Endothelial cell of umbilical vein (primary cell): ENCODE measurements at regions not wholly inside any gene's neighbourhood (a gene's known extent, or its start where the extent isn't known, plus 50 kb on each side); places are given as distances from the start of the nearest gene placed in this dataset.

Experiments
- EZH2 ChIP-seq: IDR thresholded peaks from 2 replicates; pipeline ENCODE4 v1.6.1; 2012; ENCODE audit warnings: borderline replicate concordance, low read depth, mild to moderate bottlenecking, moderate library complexity, low read length, inconsistent platforms; ENCODE audit not compliant: severe bottlenecking
- JUN ChIP-seq: IDR thresholded peaks from 2 replicates; pipeline ENCODE4 v1.6.1; 2011; ENCODE audit warnings: borderline replicate concordance, low read depth; ENCODE audit not compliant: insufficient read length, insufficient read depth
- MYC ChIP-seq: IDR thresholded peaks from one replicate; pipeline ENCODE4 v1.6.1; 2011; ENCODE audit warnings: mild to moderate bottlenecking, low read depth, low read length
- POLR2A ChIP-seq: IDR thresholded peaks from 2 replicates; pipeline ENCODE4 v1.6.1; 2012; ENCODE audit warnings: low read depth, mild to moderate bottlenecking, control low read depth, low read length
- POLR2AphosphoS5 ChIP-seq: IDR thresholded peaks from 2 replicates; pipeline ENCODE4 v1.6.1; 2012; ENCODE audit warnings: low read depth, mild to moderate bottlenecking, control low read depth, low read length, moderate library complexity; ENCODE audit not compliant: insufficient read depth
- TF ChIP-seq, protein P1 (sequence below), 2 donors: IDR thresholded peaks; 1 replicate in 1 of 2; 2 replicates in 1 of 2; pipeline ENCODE4 v1.5.1; 2011; ENCODE audit warnings: low read length in 2 of 2, mild to moderate bottlenecking in 2 of 2, moderate library complexity in 2 of 2, control low read depth in 1 of 2, inconsistent platforms in 1 of 2, low read depth in 1 of 2; ENCODE audit not compliant: insufficient read depth in 1 of 2; ENCODE audit errors: extremely low read depth in 1 of 2
- TF ChIP-seq, protein P2 (sequence below): IDR thresholded peaks from 2 replicates; pipeline ENCODE4 v1.6.1; 2011; ENCODE audit not compliant: insufficient read depth, insufficient read length

DNA sequence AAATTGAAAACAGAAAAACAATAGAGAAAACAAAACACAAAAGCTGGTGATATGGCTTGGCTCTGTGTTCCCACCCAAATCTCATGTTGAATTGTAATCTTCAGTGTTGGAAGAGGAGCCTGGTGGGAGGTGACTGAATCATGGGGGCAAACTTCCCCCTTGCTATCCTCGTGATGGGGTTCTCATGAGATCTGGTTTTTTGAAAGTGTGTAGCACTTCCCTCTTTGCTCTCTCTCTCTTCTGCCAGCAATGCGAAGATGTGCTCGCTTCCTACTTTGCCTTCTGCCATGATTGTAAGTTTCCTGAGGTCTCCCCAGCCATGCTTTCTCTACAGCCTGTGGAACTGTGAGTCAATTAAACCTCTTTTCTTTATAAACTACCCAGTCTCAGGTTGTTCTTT, 112.3 kb upstream of the UXS1 start:
- TF ChIP-seq, protein P1, sequence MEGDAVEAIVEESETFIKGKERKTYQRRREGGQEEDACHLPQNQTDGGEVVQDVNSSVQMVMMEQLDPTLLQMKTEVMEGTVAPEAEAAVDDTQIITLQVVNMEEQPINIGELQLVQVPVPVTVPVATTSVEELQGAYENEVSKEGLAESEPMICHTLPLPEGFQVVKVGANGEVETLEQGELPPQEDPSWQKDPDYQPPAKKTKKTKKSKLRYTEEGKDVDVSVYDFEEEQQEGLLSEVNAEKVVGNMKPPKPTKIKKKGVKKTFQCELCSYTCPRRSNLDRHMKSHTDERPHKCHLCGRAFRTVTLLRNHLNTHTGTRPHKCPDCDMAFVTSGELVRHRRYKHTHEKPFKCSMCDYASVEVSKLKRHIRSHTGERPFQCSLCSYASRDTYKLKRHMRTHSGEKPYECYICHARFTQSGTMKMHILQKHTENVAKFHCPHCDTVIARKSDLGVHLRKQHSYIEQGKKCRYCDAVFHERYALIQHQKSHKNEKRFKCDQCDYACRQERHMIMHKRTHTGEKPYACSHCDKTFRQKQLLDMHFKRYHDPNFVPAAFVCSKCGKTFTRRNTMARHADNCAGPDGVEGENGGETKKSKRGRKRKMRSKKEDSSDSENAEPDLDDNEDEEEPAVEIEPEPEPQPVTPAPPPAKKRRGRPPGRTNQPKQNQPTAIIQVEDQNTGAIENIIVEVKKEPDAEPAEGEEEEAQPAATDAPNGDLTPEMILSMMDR (IDR thresholded peaks at IDR 0.05; ENCODE audit: extremely low read depth in 1 of 2, insufficient read depth in 1 of 2, low read depth in 1 of 2, low read length in 2 of 2) = no peak
- TF ChIP-seq POLR2A (no peak), MYC (no peak), POLR2AphosphoS5 (no peak), EZH2 (no peak), JUN (no peak)
- TF ChIP-seq, protein P2, sequence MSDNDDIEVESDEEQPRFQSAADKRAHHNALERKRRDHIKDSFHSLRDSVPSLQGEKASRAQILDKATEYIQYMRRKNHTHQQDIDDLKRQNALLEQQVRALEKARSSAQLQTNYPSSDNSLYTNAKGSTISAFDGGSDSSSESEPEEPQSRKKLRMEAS = no peak
